ENCODE measurements at regions not wholly inside any gene's neighbourhood (a gene's known extent, or its start where the extent isn't known, plus 50 kb on each side); places are given as distances from the start of the nearest gene placed in this dataset.

- DNase-seq (ENCODE audit: low spot score) (no peak), ATAC-seq (no peak)
- Mint-ChIP-seq H3K27me3 (ENCODE audit: low read depth) (no peaks in the 10 kb centered on the region), H3K36me3 (no peaks in the 10 kb centered on the region), H3K4me3 (no peak overlapping the region), H3K4me1 (peaks cover 13% of the 10 kb centered on the region), H3K27ac (no peak overlapping the region), H3K9me3 (peaks cover 12% of the 10 kb centered on the region)
- TF ChIP-seq GRHL2 (CRISPR knock-in tag; IDR thresholded peaks at IDR 0.05; ENCODE audit: insufficient replicate concordance, severe bottlenecking) (no peak), FOXJ3 (CRISPR knock-in tag; IDR thresholded peaks at IDR 0.05; ENCODE audit: borderline replicate concordance) (no peak), FOXK1 (CRISPR knock-in tag; IDR thresholded peaks at IDR 0.05) (no peak), MLX (CRISPR knock-in tag; IDR thresholded peaks at IDR 0.05) (no peak), FOXP1 (CRISPR knock-in tag; IDR thresholded peaks at IDR 0.05; ENCODE audit: borderline replicate concordance) (no peak), IRF2 (CRISPR knock-in tag; IDR thresholded peaks at IDR 0.05; ENCODE audit: borderline replicate concordance, low read depth) (no peak), ZBTB21 (CRISPR knock-in tag; IDR thresholded peaks at IDR 0.05; ENCODE audit: borderline replicate concordance) (no peak), ZBTB43 (CRISPR knock-in tag; IDR thresholded peaks at IDR 0.05) (no peak)
- POLR2A ChIA-PET, result no interaction called here
- CTCF ChIA-PET, result no interaction called here
These were observed 505.0 kb downstream of the HS3ST4 start for GRCh38 chr16:26196802-26197201.

GRCh38 chr16:26197707-26198106, 505.9 kb downstream of the HS3ST4 start:
- ATAC-seq (no peak), DNase-seq (ENCODE audit: low spot score) (no peak)
- peaks cover 13% of the 10 kb centered on the region for H3K4me1 Mint-ChIP-seq
- ChIA-PET POLR2A (no interaction called here), CTCF (no interaction called here)
- no peak overlapping the region for H3K27ac Mint-ChIP-seq
- H3K36me3 Mint-ChIP-seq, result no peaks in the 10 kb centered on the region
- H3K27me3 Mint-ChIP-seq (ENCODE audit: low read depth), result no peaks in the 10 kb centered on the region
- no peak overlapping the region for H3K4me3 Mint-ChIP-seq
- H3K9me3 Mint-ChIP-seq, result peaks cover 13% of the 10 kb centered on the region
- TF ChIP-seq SMAD3 (CRISPR knock-in tag; IDR thresholded peaks at IDR 0.05; ENCODE audit: borderline replicate concordance), result no peak
- no peak for TF ChIP-seq RELA (CRISPR knock-in tag; IDR thresholded peaks at IDR 0.05; ENCODE audit: borderline replicate concordance)
- TF ChIP-seq, protein P1, sequence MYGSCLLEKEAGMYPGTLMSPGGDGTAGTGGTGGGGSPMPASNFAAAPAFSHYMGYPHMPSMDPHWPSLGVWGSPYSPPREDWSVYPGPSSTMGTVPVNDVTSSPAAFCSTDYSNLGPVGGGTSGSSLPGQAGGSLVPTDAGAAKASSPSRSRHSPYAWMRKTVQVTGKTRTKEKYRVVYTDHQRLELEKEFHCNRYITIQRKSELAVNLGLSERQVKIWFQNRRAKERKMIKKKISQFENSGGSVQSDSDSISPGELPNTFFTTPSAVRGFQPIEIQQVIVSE (CRISPR knock-in tag; IDR thresholded peaks at IDR 0.05; ENCODE audit: borderline replicate concordance), result no peak
- TF ChIP-seq NFATC4 (CRISPR knock-in tag; IDR thresholded peaks at IDR 0.05), result no peak
- TF ChIP-seq, protein P2, sequence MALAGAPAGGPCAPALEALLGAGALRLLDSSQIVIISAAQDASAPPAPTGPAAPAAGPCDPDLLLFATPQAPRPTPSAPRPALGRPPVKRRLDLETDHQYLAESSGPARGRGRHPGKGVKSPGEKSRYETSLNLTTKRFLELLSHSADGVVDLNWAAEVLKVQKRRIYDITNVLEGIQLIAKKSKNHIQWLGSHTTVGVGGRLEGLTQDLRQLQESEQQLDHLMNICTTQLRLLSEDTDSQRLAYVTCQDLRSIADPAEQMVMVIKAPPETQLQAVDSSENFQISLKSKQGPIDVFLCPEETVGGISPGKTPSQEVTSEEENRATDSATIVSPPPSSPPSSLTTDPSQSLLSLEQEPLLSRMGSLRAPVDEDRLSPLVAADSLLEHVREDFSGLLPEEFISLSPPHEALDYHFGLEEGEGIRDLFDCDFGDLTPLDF (CRISPR knock-in tag; IDR thresholded peaks at IDR 0.05), result no peak
- no peak for TF ChIP-seq PRRX2 (CRISPR knock-in tag; IDR thresholded peaks at IDR 0.05)
- no peak for TF ChIP-seq ZNF512 (CRISPR knock-in tag; IDR thresholded peaks at IDR 0.05; ENCODE audit: borderline replicate concordance)
- TF ChIP-seq JAZF1 (CRISPR knock-in tag; IDR thresholded peaks at IDR 0.05), result no peak
- TF ChIP-seq ZNF416 (CRISPR knock-in tag; IDR thresholded peaks at IDR 0.05), result no peak
- TF ChIP-seq, protein P3, sequence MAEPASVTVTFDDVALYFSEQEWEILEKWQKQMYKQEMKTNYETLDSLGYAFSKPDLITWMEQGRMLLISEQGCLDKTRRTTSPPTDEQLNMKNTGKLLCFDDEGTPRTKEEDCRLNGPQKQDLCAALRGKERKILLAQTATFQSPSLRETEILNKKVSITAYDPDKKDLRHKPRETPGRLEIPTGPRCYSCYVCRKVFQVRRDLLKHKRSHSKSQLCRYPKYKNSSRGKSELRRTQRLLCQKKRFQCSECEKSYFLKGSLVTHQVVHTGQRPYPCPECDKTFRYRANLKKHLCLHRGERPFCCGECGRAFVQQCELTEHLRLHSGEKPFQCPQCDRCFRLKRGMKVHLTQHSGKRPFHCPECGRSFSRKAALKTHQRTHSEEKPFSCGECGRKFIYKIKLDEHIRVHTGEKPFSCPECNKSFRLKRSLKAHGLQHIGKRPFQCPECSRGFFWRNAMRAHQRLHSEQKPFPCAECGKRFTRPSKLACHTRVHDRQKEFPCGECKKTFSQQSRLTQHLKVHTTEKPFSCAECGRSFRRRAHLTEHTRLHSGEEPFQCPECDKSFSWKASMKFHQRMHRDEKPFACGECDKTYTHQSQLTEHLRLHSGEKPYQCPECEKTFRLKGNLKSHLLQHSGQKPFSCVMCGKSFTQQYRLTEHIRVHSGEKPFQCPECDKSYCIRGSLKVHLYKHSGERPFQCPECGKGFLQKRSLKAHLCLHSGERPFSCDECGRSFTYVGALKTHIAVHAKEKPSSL (CRISPR knock-in tag; conservative IDR thresholded peaks at IDR 0.05), result no peak
- no peak for TF ChIP-seq MYBL2 (CRISPR knock-in tag; IDR thresholded peaks at IDR 0.05)
- no peak for TF ChIP-seq TCF7 (CRISPR knock-in tag; IDR thresholded peaks at IDR 0.05; ENCODE audit: low read depth)
- no peak for TF ChIP-seq ZBTB43 (CRISPR knock-in tag; IDR thresholded peaks at IDR 0.05)
- no peak for TF ChIP-seq ZBTB21 (CRISPR knock-in tag; IDR thresholded peaks at IDR 0.05; ENCODE audit: borderline replicate concordance)
